ENCODE measurements at regions not wholly inside any gene's neighbourhood (a gene's known extent, or its start where the extent isn't known, plus 50 kb on each side); places are given as distances from the start of the nearest gene placed in this dataset.

DNA sequence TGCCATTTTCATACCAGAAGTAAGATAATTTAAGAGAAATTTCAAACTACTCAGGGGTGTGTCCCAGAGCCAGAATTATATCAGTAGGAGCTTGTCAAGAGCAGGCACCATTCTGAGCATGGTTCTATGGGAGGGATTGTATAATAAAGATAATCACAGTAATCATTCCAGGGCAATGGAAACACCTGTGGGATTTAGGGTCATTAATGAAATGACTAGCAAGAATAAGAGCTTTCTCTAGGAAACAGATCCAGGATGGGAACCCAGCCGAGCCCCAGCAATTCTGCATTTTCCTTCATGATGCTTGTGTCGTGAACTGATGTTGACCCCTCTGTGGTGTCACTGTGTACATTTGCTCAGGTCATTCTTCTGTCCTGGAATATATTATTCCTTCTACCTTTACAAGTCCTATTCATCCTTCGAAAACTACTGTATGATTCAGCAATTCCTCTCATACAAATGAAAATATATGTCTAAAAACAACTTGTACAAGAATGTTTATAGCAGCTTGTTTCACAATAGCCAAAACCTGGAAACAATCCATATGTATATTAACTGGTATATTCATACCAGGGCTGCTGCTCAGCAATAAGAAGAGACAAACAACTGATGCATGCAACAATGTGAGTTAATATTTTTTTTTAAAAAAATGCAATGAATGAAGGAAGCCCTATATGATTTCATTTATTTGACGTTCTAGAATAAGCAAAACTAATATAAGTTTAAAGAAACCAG lies 687.8 kb upstream of the KLHL29 start:
- TF ChIP-seq ZBTB8A (tag by site-specific recombination; IDR thresholded peaks at IDR 0.05) (no peak), ZNF600 (tag by site-specific recombination; IDR thresholded peaks at IDR 0.05) (no peak), MYNN (tag by site-specific recombination; IDR thresholded peaks at IDR 0.05; ENCODE audit: borderline replicate concordance) (no peak), YY2 (tag by site-specific recombination; IDR thresholded peaks at IDR 0.05) (no peak), ZNF174 (tag by site-specific recombination; IDR thresholded peaks at IDR 0.05) (no peak), PRDM1 (tag by site-specific recombination; IDR thresholded peaks at IDR 0.05) (no peak), YY1 (tag by site-specific recombination; IDR thresholded peaks at IDR 0.05) (no peak), ZBTB7A (tag by site-specific recombination; IDR thresholded peaks at IDR 0.05; ENCODE audit: low read depth) (no peak)
- TF ChIP-seq, protein P1, sequence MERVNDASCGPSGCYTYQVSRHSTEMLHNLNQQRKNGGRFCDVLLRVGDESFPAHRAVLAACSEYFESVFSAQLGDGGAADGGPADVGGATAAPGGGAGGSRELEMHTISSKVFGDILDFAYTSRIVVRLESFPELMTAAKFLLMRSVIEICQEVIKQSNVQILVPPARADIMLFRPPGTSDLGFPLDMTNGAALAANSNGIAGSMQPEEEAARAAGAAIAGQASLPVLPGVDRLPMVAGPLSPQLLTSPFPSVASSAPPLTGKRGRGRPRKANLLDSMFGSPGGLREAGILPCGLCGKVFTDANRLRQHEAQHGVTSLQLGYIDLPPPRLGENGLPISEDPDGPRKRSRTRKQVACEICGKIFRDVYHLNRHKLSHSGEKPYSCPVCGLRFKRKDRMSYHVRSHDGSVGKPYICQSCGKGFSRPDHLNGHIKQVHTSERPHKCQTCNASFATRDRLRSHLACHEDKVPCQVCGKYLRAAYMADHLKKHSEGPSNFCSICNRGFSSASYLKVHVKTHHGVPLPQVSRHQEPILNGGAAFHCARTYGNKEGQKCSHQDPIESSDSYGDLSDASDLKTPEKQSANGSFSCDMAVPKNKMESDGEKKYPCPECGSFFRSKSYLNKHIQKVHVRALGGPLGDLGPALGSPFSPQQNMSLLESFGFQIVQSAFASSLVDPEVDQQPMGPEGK (tag by site-specific recombination; IDR thresholded peaks at IDR 0.05) = no peak
- TF ChIP-seq, protein P2, sequence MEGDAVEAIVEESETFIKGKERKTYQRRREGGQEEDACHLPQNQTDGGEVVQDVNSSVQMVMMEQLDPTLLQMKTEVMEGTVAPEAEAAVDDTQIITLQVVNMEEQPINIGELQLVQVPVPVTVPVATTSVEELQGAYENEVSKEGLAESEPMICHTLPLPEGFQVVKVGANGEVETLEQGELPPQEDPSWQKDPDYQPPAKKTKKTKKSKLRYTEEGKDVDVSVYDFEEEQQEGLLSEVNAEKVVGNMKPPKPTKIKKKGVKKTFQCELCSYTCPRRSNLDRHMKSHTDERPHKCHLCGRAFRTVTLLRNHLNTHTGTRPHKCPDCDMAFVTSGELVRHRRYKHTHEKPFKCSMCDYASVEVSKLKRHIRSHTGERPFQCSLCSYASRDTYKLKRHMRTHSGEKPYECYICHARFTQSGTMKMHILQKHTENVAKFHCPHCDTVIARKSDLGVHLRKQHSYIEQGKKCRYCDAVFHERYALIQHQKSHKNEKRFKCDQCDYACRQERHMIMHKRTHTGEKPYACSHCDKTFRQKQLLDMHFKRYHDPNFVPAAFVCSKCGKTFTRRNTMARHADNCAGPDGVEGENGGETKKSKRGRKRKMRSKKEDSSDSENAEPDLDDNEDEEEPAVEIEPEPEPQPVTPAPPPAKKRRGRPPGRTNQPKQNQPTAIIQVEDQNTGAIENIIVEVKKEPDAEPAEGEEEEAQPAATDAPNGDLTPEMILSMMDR (tag by site-specific recombination; IDR thresholded peaks at IDR 0.05) = no peak
- TF ChIP-seq, protein P3, sequence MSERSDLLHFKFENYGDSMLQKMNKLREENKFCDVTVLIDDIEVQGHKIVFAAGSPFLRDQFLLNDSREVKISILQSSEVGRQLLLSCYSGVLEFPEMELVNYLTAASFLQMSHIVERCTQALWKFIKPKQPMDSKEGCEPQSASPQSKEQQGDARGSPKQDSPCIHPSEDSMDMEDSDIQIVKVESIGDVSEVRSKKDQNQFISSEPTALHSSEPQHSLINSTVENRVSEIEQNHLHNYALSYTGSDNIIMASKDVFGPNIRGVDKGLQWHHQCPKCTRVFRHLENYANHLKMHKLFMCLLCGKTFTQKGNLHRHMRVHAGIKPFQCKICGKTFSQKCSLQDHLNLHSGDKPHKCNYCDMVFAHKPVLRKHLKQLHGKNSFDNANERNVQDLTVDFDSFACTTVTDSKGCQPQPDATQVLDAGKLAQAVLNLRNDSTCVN (tag by site-specific recombination; optimal IDR thresholded peaks at IDR 0.05) = no peak

All from HEK293 (cell line).